K562 (cell line): ENCODE measurements at regions not wholly inside any gene's neighbourhood (a gene's known extent, or its start where the extent isn't known, plus 50 kb on each side); places are given as distances from the start of the nearest gene placed in this dataset.

Experiments
- ATAC-seq: fragments of 200-7000 bp; cut with Tn5 transposase; 3 replicates; pipeline ENCODE4 v1.9.1; 2020; ENCODE audit warnings: moderate library complexity
- BruUV-seq: library from RNA; stranded (reverse); fragments of 400-500 nt; replicated peaks from 2 replicates; lab custom pipeline; 2021; lab: Mats Ljungman, UMichigan
- CTCF ChIA-PET: fragments of 300-600 bp; formaldehyde crosslinking; extraction: SDS; loops from one replicate; lab custom pipeline; 2021; ENCODE audit warnings: low intra/inter-chr PET ratio; lab: Yijun Ruan, JAX
- POLR2A ChIA-PET: fragments of 300-600, 350-650 bp; sonication (Branson Sonifier 250); formaldehyde crosslinking; extraction: SDS; loops from one replicate; lab custom pipeline; 2021; ENCODE audit warnings: antibody characterized with exemption, inconsistent platforms; lab: Yijun Ruan, JAX
- DNase-seq, 4 experiments: peaks; one replicate each; pipeline versions ENCODE4 v3.0.0 to v3.0.0-alpha.2; 2011 to 2018; ENCODE audit warnings: low spot score in 3 of 4, mixed read lengths in 3 of 4; ENCODE audit errors: extremely low read depth in 1 of 4
- FAIRE-seq: peaks from 2 replicates; lab custom pipeline; 2011; peaks lifted over from hg19 to GRCh38; lab: Jason Lieb, UNC
- H2AFZ ChIP-seq: 2 replicates; pipeline ENCODE4 v1.6.0; 2011; ENCODE audit warnings: low read depth, low read length, control low read depth, inconsistent platforms
- H3K27ac ChIP-seq: fragments of 200-600 bp; 3 replicates; pipeline ENCODE4 v1.8.0; 2011; ENCODE audit warnings: low read depth, mild to moderate bottlenecking, control low read depth, inconsistent platforms, low read length, moderate library complexity, mixed read lengths; ENCODE audit errors: extremely low read depth
- H3K27me3 ChIP-seq, 2 experiments: fragments of 300-600 bp in 1 of 2; 2 replicates in 1 of 2; 3 replicates in 1 of 2; pipeline versions ENCODE4 v1.6.0 to v1.8.0; 2011; ENCODE audit warnings: inconsistent platforms in 2 of 2, low read length in 2 of 2, mild to moderate bottlenecking in 1 of 2, mixed read lengths in 1 of 2, moderate library complexity in 1 of 2; ENCODE audit not compliant: control insufficient read depth in 2 of 2, insufficient read depth in 2 of 2
- H3K36me3 ChIP-seq: fragments of 300-600 bp; 3 replicates; pipeline ENCODE4 v1.8.0; 2011; ENCODE audit warnings: mild to moderate bottlenecking, low read length, inconsistent platforms; ENCODE audit not compliant: control insufficient read depth, insufficient read depth
- H3K4me1 ChIP-seq, 2 experiments: fragments of 200-600 bp in 1 of 2; replicated peaks in 1 of 2; 2 replicates in 1 of 2; 3 replicates in 1 of 2; pipeline versions ENCODE4 v1.5.1 to v1.8.0; 2011; ENCODE audit warnings: inconsistent platforms in 2 of 2, low read length in 2 of 2, mild to moderate bottlenecking in 1 of 2, mixed read lengths in 1 of 2, moderate library complexity in 1 of 2; ENCODE audit not compliant: control insufficient read depth in 2 of 2, insufficient read depth in 2 of 2
- H3K4me2 ChIP-seq: 2 replicates; pipeline ENCODE4 v1.6.1; 2011; ENCODE audit warnings: low read length, control low read depth, inconsistent platforms, mixed read lengths; ENCODE audit not compliant: insufficient read depth
- H3K4me3 ChIP-seq: fragments of 200-600 bp; sonication (generic), shearing (Covaris generic); 2 replicates; pipeline ENCODE4 v1.5.1; 2016; ENCODE audit warnings: control low read depth, inconsistent platforms
- H3K79me2 ChIP-seq: fragments of 200-600 bp; 3 replicates; pipeline ENCODE4 v1.8.0; 2011; ENCODE audit warnings: low read length, inconsistent platforms; ENCODE audit not compliant: control insufficient read depth, insufficient read depth
- H3K9ac ChIP-seq, 2 experiments: 2 replicates each; pipeline versions ENCODE4 v1.6.0 to v1.6.1; 2011; ENCODE audit warnings: low read depth in 2 of 2, low read length in 2 of 2, control low read depth in 1 of 2, inconsistent platforms in 1 of 2, mild to moderate bottlenecking in 1 of 2, mixed read lengths in 1 of 2; ENCODE audit not compliant: insufficient read depth in 1 of 2
- H3K9me1 ChIP-seq: one replicate; pipeline ENCODE4 v1.6.0; 2011; ENCODE audit warnings: inconsistent platforms, mild to moderate bottlenecking, low read length, moderate library complexity; ENCODE audit not compliant: control insufficient read depth, insufficient read depth
- H3K9me3 ChIP-seq: replicated peaks from 2 replicates; pipeline ENCODE4 v1.5.1; 2011; ENCODE audit warnings: low read depth, low read length, inconsistent platforms; ENCODE audit not compliant: control insufficient read depth, insufficient read depth
- H4K20me1 ChIP-seq: replicated peaks from 2 replicates; pipeline ENCODE4 v1.6.1; 2011; ENCODE audit warnings: low read length, inconsistent platforms, mixed read lengths; ENCODE audit not compliant: control insufficient read depth, insufficient read depth
- CREB3 ChIP-seq: fragments of 450-650 bp; conservative IDR thresholded peaks from 2 replicates; pipeline ENCODE4 v1.6.1; 2016; ENCODE audit warnings: missing genetic modification characterization, low read depth, mild to moderate bottlenecking, missing compliant biosample characterization, moderate library complexity
- EP400 ChIP-seq: fragments of 450-650 bp; IDR thresholded peaks from 2 replicates; pipeline ENCODE4 v1.6.1; 2017; ENCODE audit warnings: antibody characterized with exemption, mild to moderate bottlenecking, moderate library complexity
- EZH2 ChIP-seq: IDR thresholded peaks from 2 replicates; pipeline ENCODE4 v1.6.1; 2012; ENCODE audit warnings: low read depth, mild to moderate bottlenecking, inconsistent platforms, low read length, borderline replicate concordance
- FOXJ2 ChIP-seq: fragments of 200-800 bp; sonication (Bioruptor generic); IDR thresholded peaks from 2 replicates; pipeline ENCODE4 v1.6.1; 2016; ENCODE audit warnings: missing genetic modification characterization, missing compliant biosample characterization
- GTF2E2 ChIP-seq: fragments of 200-800 bp; sonication (Bioruptor generic); IDR thresholded peaks from 2 replicates; pipeline ENCODE4 v1.6.1; 2016; ENCODE audit warnings: missing genetic modification characterization, missing compliant biosample characterization
- IRF9 ChIP-seq: fragments of 450-650 bp; IDR thresholded peaks from 2 replicates; pipeline ENCODE4 v1.6.1; 2016; ENCODE audit warnings: missing biosample characterization, missing genetic modification characterization
- NFE2 ChIP-seq: IDR thresholded peaks from 2 replicates; pipeline ENCODE4 v1.6.1; 2014; ENCODE audit warnings: antibody characterized with exemption, low read depth
- POLR3A ChIP-seq: IDR thresholded peaks from 2 replicates; pipeline ENCODE4 v1.6.1; 2011; ENCODE audit warnings: borderline replicate concordance, mild to moderate bottlenecking, moderate library complexity; ENCODE audit not compliant: insufficient read length, insufficient read depth; ENCODE audit errors: extremely low read depth
- RB1 ChIP-seq: fragments of 450-650 bp; IDR thresholded peaks from 2 replicates; pipeline ENCODE4 v1.6.1; 2017; ENCODE audit warnings: low read depth, mild to moderate bottlenecking
- RBFOX2 ChIP-seq: fragments of 200-400 bp; formaldehyde crosslinking; IDR thresholded peaks from 2 replicates; pipeline ENCODE4 v1.6.1; 2017; ENCODE audit warnings: low read depth, mild to moderate bottlenecking, low read length, moderate library complexity
- ZBED1 ChIP-seq: IDR thresholded peaks from 2 replicates; pipeline ENCODE4 v1.6.1; 2014
- ZEB2 ChIP-seq: fragments of 450-650 bp; IDR thresholded peaks from 2 replicates; pipeline ENCODE4 v1.6.1; 2016
- ZNF212 ChIP-seq: fragments of 450-650 bp; formaldehyde crosslinking; IDR thresholded peaks from 2 replicates; pipeline ENCODE4 v1.4.0; 2020; ENCODE audit warnings: mild to moderate bottlenecking
- ZNF224 ChIP-seq: sonication (generic); formaldehyde crosslinking; IDR thresholded peaks from 2 replicates; pipeline ENCODE4 v1.8.0; 2022; ENCODE audit warnings: mild to moderate bottlenecking, missing genetic modification reagents
- ZNF445 ChIP-seq: fragments of 250-450 bp; sonication (Bioruptor Pico); IDR thresholded peaks from 2 replicates; pipeline ENCODE4 v1.4.0; 2020; ENCODE audit warnings: low read depth, mild to moderate bottlenecking, moderate library complexity
- ZNF764 ChIP-seq: fragments of 250-450 bp; sonication (Bioruptor Pico); IDR thresholded peaks from 2 replicates; pipeline ENCODE4 v1.4.0; 2020; ENCODE audit warnings: low read depth, mild to moderate bottlenecking, moderate library complexity
- ZNF780A ChIP-seq: fragments of 250-450 bp; sonication (Bioruptor Pico); IDR thresholded peaks from 2 replicates; pipeline ENCODE4 v1.5.0; 2021; ENCODE audit warnings: mild to moderate bottlenecking
- WGBS: fragments of 100-300 bp; shearing (Covaris generic); methylation state at CpG from one replicate; pipeline ENCODE4 v1.1.6; 2016; ENCODE audit warnings: low coverage, mixed read lengths; ENCODE audit not compliant: insufficient coverage; ENCODE audit errors: missing lambda C conversion rate; 5-methylcytosine and 5-hydroxymethylcytosine counted together
- in situ Hi-C: fragments of 300-500 bp; cut with MboI; formaldehyde crosslinking; loops from 4 replicates; pipeline ENCODE4 v1.15.0; 2018; ENCODE audit warnings: inconsistent platforms, mixed read lengths
- intact Hi-C: fragments of 100-400 bp; cut with micrococcal nuclease; formaldehyde crosslinking; loops from 2 replicates; pipeline ENCODE4 v1.14.2; 2022
- TF ChIP-seq, protein P1 (sequence below): sonication (generic); formaldehyde crosslinking; IDR thresholded peaks from 2 replicates; pipeline ENCODE4 v1.8.1; 2023; ENCODE audit warnings: missing genetic modification reagents, mild to moderate bottlenecking, borderline replicate concordance

DNA sequence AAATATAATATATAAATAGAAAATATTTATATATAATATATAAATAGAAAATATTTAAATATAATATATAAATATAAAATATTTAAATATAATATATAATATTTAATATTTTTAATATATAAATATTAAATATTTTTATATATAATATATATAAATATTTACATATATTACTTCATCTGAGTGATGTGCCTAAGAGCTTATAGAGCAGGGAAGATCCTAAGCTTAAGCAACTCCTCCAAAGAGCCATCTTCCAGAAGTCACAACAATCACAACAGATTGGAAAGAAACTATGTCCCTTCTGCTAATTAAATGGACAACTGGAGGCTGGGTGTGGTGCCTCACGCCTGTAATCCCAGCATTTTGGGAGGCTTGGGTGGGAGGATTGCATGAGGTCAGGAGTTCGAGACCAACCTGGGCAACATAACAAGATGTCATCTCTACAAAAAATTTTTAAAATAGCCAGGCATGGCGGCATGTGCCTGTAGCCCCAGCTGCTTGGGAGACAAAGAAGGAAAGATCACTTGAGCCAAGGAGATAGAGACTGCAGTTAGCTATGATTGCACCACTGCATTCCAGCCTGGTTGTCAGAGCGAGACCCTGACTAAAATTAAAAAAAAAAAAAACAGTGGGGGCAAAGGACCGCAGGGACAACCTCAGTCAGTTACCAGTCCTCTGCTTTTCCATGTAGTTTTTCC, 198.7 kb downstream of the SKIDA1 start:
- intact Hi-C loops (no loop called here), in situ Hi-C loops (no loop called here)
- ATAC-seq (no peak; the same call in 2 of the 3 replicates), DNase-seq (no peak), FAIRE-seq (no peak)
- no peak overlapping the region for H2AFZ ChIP-seq
- H3K36me3 ChIP-seq, result no peaks in the 10 kb centered on the region
- no peaks in the 10 kb centered on the region for H4K20me1 ChIP-seq
- ChIA-PET CTCF (no interaction called here), POLR2A (no interaction called here)
- H3K4me2 ChIP-seq, result no peak overlapping the region
- WGBS, result 38% methylated on average over 5 of the region's 5 CpGs
- no peaks in the 10 kb centered on the region for H3K79me2 ChIP-seq
- H3K9ac ChIP-seq, result no peak overlapping the region
- H3K9me3 ChIP-seq, result no peaks in the 10 kb centered on the region
- H3K4me1 ChIP-seq, result peaks cover 0 to 3% of the 10 kb centered on the region in 2 experiments; a peak in 1 of 5 replicates
- no peaks in the 10 kb centered on the region for H3K9me1 ChIP-seq
- no TSS peak for BruUV-seq
- H3K27ac ChIP-seq, result no peak overlapping the region
- no peaks in the 10 kb centered on the region for H3K27me3 ChIP-seq
- H3K4me3 ChIP-seq, result no peak overlapping the region
- TF ChIP-seq ZNF212 (CRISPR knock-in tag), result no peak
- no peak for TF ChIP-seq RB1
- TF ChIP-seq NFE2, result no peak
- no peak for TF ChIP-seq FOXJ2 (tag)
- no peak for TF ChIP-seq ZBED1
- TF ChIP-seq ZNF764, result no peak
- TF ChIP-seq, protein P1, sequence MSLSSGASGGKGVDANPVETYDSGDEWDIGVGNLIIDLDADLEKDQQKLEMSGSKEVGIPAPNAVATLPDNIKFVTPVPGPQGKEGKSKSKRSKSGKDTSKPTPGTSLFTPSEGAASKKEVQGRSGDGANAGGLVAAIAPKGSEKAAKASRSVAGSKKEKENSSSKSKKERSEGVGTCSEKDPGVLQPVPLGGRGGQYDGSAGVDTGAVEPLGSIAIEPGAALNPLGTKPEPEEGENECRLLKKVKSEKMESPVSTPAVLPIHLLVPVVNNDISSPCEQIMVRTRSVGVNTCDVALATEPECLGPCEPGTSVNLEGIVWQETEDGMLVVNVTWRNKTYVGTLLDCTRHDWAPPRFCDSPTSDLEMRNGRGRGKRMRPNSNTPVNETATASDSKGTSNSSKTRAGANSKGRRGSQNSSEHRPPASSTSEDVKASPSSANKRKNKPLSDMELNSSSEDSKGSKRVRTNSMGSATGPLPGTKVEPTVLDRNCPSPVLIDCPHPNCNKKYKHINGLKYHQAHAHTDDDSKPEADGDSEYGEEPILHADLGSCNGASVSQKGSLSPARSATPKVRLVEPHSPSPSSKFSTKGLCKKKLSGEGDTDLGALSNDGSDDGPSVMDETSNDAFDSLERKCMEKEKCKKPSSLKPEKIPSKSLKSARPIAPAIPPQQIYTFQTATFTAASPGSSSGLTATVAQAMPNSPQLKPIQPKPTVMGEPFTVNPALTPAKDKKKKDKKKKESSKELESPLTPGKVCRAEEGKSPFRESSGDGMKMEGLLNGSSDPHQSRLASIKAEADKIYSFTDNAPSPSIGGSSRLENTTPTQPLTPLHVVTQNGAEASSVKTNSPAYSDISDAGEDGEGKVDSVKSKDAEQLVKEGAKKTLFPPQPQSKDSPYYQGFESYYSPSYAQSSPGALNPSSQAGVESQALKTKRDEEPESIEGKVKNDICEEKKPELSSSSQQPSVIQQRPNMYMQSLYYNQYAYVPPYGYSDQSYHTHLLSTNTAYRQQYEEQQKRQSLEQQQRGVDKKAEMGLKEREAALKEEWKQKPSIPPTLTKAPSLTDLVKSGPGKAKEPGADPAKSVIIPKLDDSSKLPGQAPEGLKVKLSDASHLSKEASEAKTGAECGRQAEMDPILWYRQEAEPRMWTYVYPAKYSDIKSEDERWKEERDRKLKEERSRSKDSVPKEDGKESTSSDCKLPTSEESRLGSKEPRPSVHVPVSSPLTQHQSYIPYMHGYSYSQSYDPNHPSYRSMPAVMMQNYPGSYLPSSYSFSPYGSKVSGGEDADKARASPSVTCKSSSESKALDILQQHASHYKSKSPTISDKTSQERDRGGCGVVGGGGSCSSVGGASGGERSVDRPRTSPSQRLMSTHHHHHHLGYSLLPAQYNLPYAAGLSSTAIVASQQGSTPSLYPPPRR (CRISPR knock-in tag), result no peak
- no peak for TF ChIP-seq IRF9 (tag)
- TF ChIP-seq ZEB2, result no peak
- TF ChIP-seq EP400, result no peak
- TF ChIP-seq POLR3A, result no peak
- no peak for TF ChIP-seq ZNF445 (CRISPR knock-in tag)
- TF ChIP-seq GTF2E2, result no peak
- TF ChIP-seq ZNF224 (CRISPR knock-in tag), result no peak
- no peak for TF ChIP-seq RBFOX2
- TF ChIP-seq CREB3 (tag), result no peak
- no peak for TF ChIP-seq ZNF780A (CRISPR knock-in tag)
- TF ChIP-seq EZH2, result no peak
